H1 (cell line): ENCODE measurements at regions not wholly inside any gene's neighbourhood (a gene's known extent, or its start where the extent isn't known, plus 50 kb on each side); places are given as distances from the start of the nearest gene placed in this dataset.

Experiments
- CTCF ChIA-PET: fragments of 300-600 bp; sonication (Branson Sonifier 250); formaldehyde crosslinking; loops from one replicate; lab custom pipeline; 2021; ENCODE audit not compliant: partially characterized antibody; lab: Charles Lee
- POLR2A ChIA-PET: fragments of 300-600 bp; sonication (Branson Sonifier 250); formaldehyde crosslinking; loops from one replicate; lab custom pipeline; 2021; ENCODE audit warnings: inconsistent platforms; ENCODE audit not compliant: partially characterized antibody; lab: Charles Lee
- DNase-seq, 2 experiments: peaks; one replicate each; pipeline versions ENCODE4 v3.0.0 to v3.0.0-alpha.2; 2010 to 2022; ENCODE audit warnings: low spot score in 2 of 2, low read depth in 1 of 2, mixed read lengths in 1 of 2
- FAIRE-seq: peaks from 2 replicates; lab custom pipeline; 2011; peaks lifted over from hg19 to GRCh38; lab: Jason Lieb, UNC
- H2AFZ ChIP-seq: 2 replicates; pipeline ENCODE4 v1.8.1; 2012; ENCODE audit warnings: low read length, inconsistent platforms
- H2AK5ac ChIP-seq: 2 replicates; pipeline ENCODE4 v1.6.1; 2013; ENCODE audit warnings: low read depth, low read length
- H2BK120ac ChIP-seq: replicated peaks from 2 replicates; pipeline ENCODE3; 2013; ENCODE audit warnings: low read depth, low read length, inconsistent platforms
- H2BK12ac ChIP-seq: 2 replicates; pipeline ENCODE4 v1.6.1; 2013; ENCODE audit warnings: low read depth, low read length
- H2BK15ac ChIP-seq: 2 replicates; pipeline ENCODE4 v1.6.1; 2013; ENCODE audit warnings: low read length
- H2BK20ac ChIP-seq: 2 replicates; pipeline ENCODE4 v1.6.1; 2013; ENCODE audit warnings: low read length
- H2BK5ac ChIP-seq: 2 replicates; pipeline ENCODE4 v1.6.1; 2013; ENCODE audit warnings: low read depth, low read length
- H3K14ac ChIP-seq: 2 replicates; pipeline ENCODE4 v1.6.1; 2013; ENCODE audit warnings: inconsistent platforms; ENCODE audit not compliant: insufficient read length
- H3K18ac ChIP-seq: 2 replicates; pipeline ENCODE4 v1.6.1; 2013; ENCODE audit warnings: low read length; ENCODE audit errors: extremely low read depth
- H3K23ac ChIP-seq: 2 replicates; pipeline ENCODE4 v1.6.1; 2013; ENCODE audit warnings: inconsistent platforms; ENCODE audit not compliant: insufficient read length
- H3K23me2 ChIP-seq: 2 replicates; pipeline ENCODE4 v1.6.1; 2013; ENCODE audit warnings: low read depth, low read length
- H3K27ac ChIP-seq: 2 replicates; pipeline ENCODE4 v1.6.1; 2011; ENCODE audit warnings: low read depth, low read length, inconsistent platforms
- H3K27me3 ChIP-seq, 4 experiments: replicated peaks in 1 of 4; 1 replicate in 1 of 4; 2 replicates in 3 of 4; pipeline versions ENCODE4 v1.6.1 to v1.8.1; 2011 to 2013; ENCODE audit warnings: low read length in 3 of 4, mild to moderate bottlenecking in 3 of 4, inconsistent platforms in 2 of 4, mixed read lengths in 2 of 4, moderate library complexity in 1 of 4; ENCODE audit not compliant: control insufficient read depth in 3 of 4, insufficient read depth in 3 of 4; ENCODE audit errors: extremely low read depth in 1 of 4
- H3K36me3 ChIP-seq, 4 experiments: 2 replicates each; pipeline versions ENCODE4 v1.6.1 to v1.8.1; 2011 to 2013; ENCODE audit warnings: mild to moderate bottlenecking in 4 of 4, low read length in 3 of 4, moderate library complexity in 2 of 4, control low read depth in 1 of 4, inconsistent platforms in 1 of 4; ENCODE audit not compliant: insufficient read depth in 4 of 4, control insufficient read depth in 2 of 4
- H3K4ac ChIP-seq: replicated peaks from 2 replicates; pipeline ENCODE3; 2013; ENCODE audit warnings: low read length, low read depth, mixed read lengths, inconsistent platforms; ENCODE audit not compliant: insufficient read length
- H3K4me1 ChIP-seq, 4 experiments: replicated peaks in 1 of 4; 1 replicate in 1 of 4; 2 replicates in 3 of 4; pipeline versions ENCODE4 v1.6.1 to v1.8.1; 2011 to 2013; ENCODE audit warnings: low read length in 3 of 4, inconsistent platforms in 2 of 4, mixed read lengths in 1 of 4; ENCODE audit not compliant: insufficient read depth in 4 of 4, control insufficient read depth in 3 of 4
- H3K4me2 ChIP-seq, 2 experiments: 2 replicates each; pipeline versions ENCODE4 v1.6.1 to v1.8.1; 2011 to 2013; ENCODE audit warnings: low read depth in 2 of 2, low read length in 2 of 2, control low read depth in 1 of 2, inconsistent platforms in 1 of 2, mild to moderate bottlenecking in 1 of 2; ENCODE audit not compliant: insufficient read depth in 1 of 2
- H3K4me3 ChIP-seq, 4 experiments: fragments of 200-600, 300-600 bp in 1 of 4; sonication (generic), shearing (Covaris generic), sonication (Bioruptor Twin) in 1 of 4; 2 replicates each; pipeline versions ENCODE4 v1.5.1 to v1.8.1; 2011 to 2016; ENCODE audit warnings: low read length in 4 of 4, low read depth in 3 of 4, control low read depth in 2 of 4, inconsistent platforms in 2 of 4, mild to moderate bottlenecking in 2 of 4, mixed read lengths in 1 of 4, moderate library complexity in 1 of 4; ENCODE audit not compliant: insufficient read depth in 2 of 4; ENCODE audit errors: extremely low read depth in 1 of 4
- H3K56ac ChIP-seq: replicated peaks from 2 replicates; pipeline ENCODE3; 2013; ENCODE audit warnings: low read depth, mild to moderate bottlenecking, mixed read lengths, low read length, inconsistent platforms; ENCODE audit not compliant: insufficient read length
- H3K79me1 ChIP-seq: 2 replicates; pipeline ENCODE4 v1.6.1; 2013; ENCODE audit warnings: low read depth, low read length, control low read depth
- H3K79me2 ChIP-seq, 2 experiments: 2 replicates each; pipeline versions ENCODE4 v1.6.1 to v1.8.1; 2012 to 2013; ENCODE audit warnings: low read length in 2 of 2, mild to moderate bottlenecking in 2 of 2, inconsistent platforms in 1 of 2; ENCODE audit not compliant: insufficient read depth in 2 of 2, control insufficient read depth in 1 of 2
- H3K9ac ChIP-seq, 4 experiments: replicated peaks in 1 of 4; 1 replicate in 1 of 4; 2 replicates in 3 of 4; pipeline versions ENCODE4 v1.6.1 to v1.8.1; 2011 to 2013; ENCODE audit warnings: low read depth in 3 of 4, low read length in 3 of 4, control low read depth in 2 of 4, mild to moderate bottlenecking in 2 of 4, moderate library complexity in 2 of 4, inconsistent platforms in 1 of 4; ENCODE audit errors: extremely low read depth in 1 of 4
- H3K9me3 ChIP-seq, 2 experiments: 2 replicates each; pipeline versions ENCODE4 v1.6.1 to v1.8.1; 2012 to 2013; ENCODE audit warnings: mild to moderate bottlenecking in 2 of 2, moderate library complexity in 2 of 2, control low read depth in 1 of 2, inconsistent platforms in 1 of 2, low read depth in 1 of 2, low read length in 1 of 2, mixed read lengths in 1 of 2; ENCODE audit not compliant: insufficient read depth in 2 of 2
- H4K20me1 ChIP-seq, 2 experiments: replicated peaks in 1 of 2; 2 replicates each; pipeline versions ENCODE3 to v1.8.1; 2011 to 2013; ENCODE audit warnings: inconsistent platforms in 2 of 2, low read length in 2 of 2, mild to moderate bottlenecking in 1 of 2; ENCODE audit not compliant: insufficient read depth in 2 of 2, control insufficient read depth in 1 of 2
- H4K5ac ChIP-seq: 2 replicates; pipeline ENCODE4 v1.6.1; 2013; ENCODE audit warnings: low read length, low read depth, mixed read lengths, inconsistent platforms; ENCODE audit not compliant: insufficient read length
- H4K8ac ChIP-seq: 2 replicates; pipeline ENCODE4 v1.8.0; 2013; ENCODE audit warnings: mild to moderate bottlenecking, moderate library complexity, low read length, inconsistent platforms; ENCODE audit not compliant: insufficient read depth; ENCODE audit errors: extremely low read depth
- H4K91ac ChIP-seq: replicated peaks from 2 replicates; pipeline ENCODE3; 2013; ENCODE audit warnings: low read length, mixed read lengths, inconsistent platforms; ENCODE audit not compliant: insufficient read length
- ASH2L ChIP-seq: fragments of 200-600, 300-600 bp; sonication (generic); IDR thresholded peaks from one replicate; pipeline ENCODE4 v1.7.1; 2017; ENCODE audit warnings: low read length
- CBX5 ChIP-seq: fragments of 300-800, 300-1000 bp; sonication (generic); IDR thresholded peaks from 2 replicates; pipeline ENCODE4 v1.7.1; 2016; ENCODE audit warnings: antibody characterized with exemption, low read length, low read depth
- HDAC2 ChIP-seq, 2 experiments: fragments of 300-600 bp in 1 of 2; sonication (generic) in 1 of 2; IDR thresholded peaks; 2 replicates each; pipeline ENCODE4 v1.6.1; 2011 to 2012; ENCODE audit warnings: low read depth in 2 of 2, low read length in 2 of 2, mild to moderate bottlenecking in 2 of 2, moderate library complexity in 2 of 2, borderline replicate concordance in 1 of 2, inconsistent platforms in 1 of 2
- PHF8 ChIP-seq: fragments of 200-600 bp; sonication (generic); conservative IDR thresholded peaks from 2 replicates; pipeline ENCODE4 v1.7.1; 2012; ENCODE audit warnings: low read depth, mild to moderate bottlenecking, inconsistent platforms, low read length, moderate library complexity
- RAD21 ChIP-seq, 2 experiments: IDR thresholded peaks in 1 of 2; conservative IDR thresholded peaks in 1 of 2; 2 replicates each; pipeline ENCODE4 v1.6.1; 2011; ENCODE audit warnings: low read depth in 2 of 2, low read length in 2 of 2, improper control_type of control experiment in 1 of 2, inconsistent platforms in 1 of 2, mild to moderate bottlenecking in 1 of 2, moderate library complexity in 1 of 2
- WGBS, 2 experiments: shearing (Covaris generic) in 1 of 2; methylation state at CpG; one replicate each; pipeline versions ENCODE4 v1.1.6 to v1.1.7; 2013 to 2015; ENCODE audit warnings: low lambda C conversion rate in 2 of 2, mixed read lengths in 2 of 2, inconsistent platforms in 1 of 2, low coverage in 1 of 2, missing lambda C conversion rate in 1 of 2; ENCODE audit not compliant: insufficient replicate concordance in 2 of 2, insufficient coverage in 1 of 2, insufficient read length in 1 of 2; ENCODE audit errors: extremely low coverage in 1 of 2, missing lambda C conversion rate in 1 of 2; 5-methylcytosine and 5-hydroxymethylcytosine counted together

GRCh38 chr14:82421286-82421685 is 887.6 kb upstream of the SEL1L start:
- Histone ChIP-seq H3K4me1 (0 out of 7 replicates have a peak, but pooled peaks cover 0 to 4% (median 0%) of the 10 kb centered on the region in 4 experiments), H3K14ac (no peak overlapping the region), H3K9ac (no peak overlapping the region), H3K56ac (no peak overlapping the region), H3K36me3 (no peaks in the 10 kb centered on the region; a peak in 1 of 8 replicates), H2AFZ (no peak overlapping the region), H3K18ac (no peak overlapping the region), H3K4ac (no peak overlapping the region), H3K4me2 (no peak overlapping the region), H2BK5ac (no peak overlapping the region), H3K79me2 (no peaks in the 10 kb centered on the region), H3K79me1 (no peaks in the 10 kb centered on the region), H3K27ac (no peak overlapping the region), H2AK5ac (no peak overlapping the region), H3K9me3 (no peaks in the 10 kb centered on the region), H3K23me2 (no peaks in the 10 kb centered on the region), H4K91ac (no peak overlapping the region), H2BK20ac (no peak overlapping the region), H3K23ac (no peak overlapping the region), H2BK15ac (no peak overlapping the region), H3K27me3 (no peaks in the 10 kb centered on the region), H3K4me3 (no peak overlapping the region), H4K5ac (no peak overlapping the region), H4K8ac (no peak overlapping the region), H2BK12ac (no peak overlapping the region), H4K20me1 (no peaks in the 10 kb centered on the region), H2BK120ac (no peak overlapping the region)
- no peak for DNase-seq
- no peak for FAIRE-seq
- TF ChIP-seq RAD21 (IDR thresholded peaks at IDR 0.05 in 1 of 2, conservative IDR thresholded peaks at IDR 0.05 in 1 of 2; ENCODE audit: low read depth in 2 of 2, low read length in 2 of 2): no peak
- no peak for TF ChIP-seq PHF8
- no peak for TF ChIP-seq HDAC2 (IDR thresholded peaks at IDR 0.05; ENCODE audit: borderline replicate concordance in 1 of 2, low read depth in 2 of 2, low read length in 2 of 2)
- TF ChIP-seq CBX5: no peak
- no peak for TF ChIP-seq ASH2L
- CTCF ChIA-PET: interaction anchor here (1.2 kb wide), 1 partner anchor 10 kb away, joined by 3 read pairs; no protein-coding TSS in a partner anchor
- WGBS, 2 experiments: 89% methylated on average over 4 of the region's 4 CpGs; no CpG with 5 or more reads in 1 of the 2 experiments
- POLR2A ChIA-PET: no interaction called here
